ENCODE measurements at regions not wholly inside any gene's neighbourhood (a gene's known extent, or its start where the extent isn't known, plus 50 kb on each side); places are given as distances from the start of the nearest gene placed in this dataset.
"Not testable (repeated sequence)": the region's sequence is repeated elsewhere in the genome, so short reads cannot be mapped to it uniquely, and the experiment has no call there.

DNA sequence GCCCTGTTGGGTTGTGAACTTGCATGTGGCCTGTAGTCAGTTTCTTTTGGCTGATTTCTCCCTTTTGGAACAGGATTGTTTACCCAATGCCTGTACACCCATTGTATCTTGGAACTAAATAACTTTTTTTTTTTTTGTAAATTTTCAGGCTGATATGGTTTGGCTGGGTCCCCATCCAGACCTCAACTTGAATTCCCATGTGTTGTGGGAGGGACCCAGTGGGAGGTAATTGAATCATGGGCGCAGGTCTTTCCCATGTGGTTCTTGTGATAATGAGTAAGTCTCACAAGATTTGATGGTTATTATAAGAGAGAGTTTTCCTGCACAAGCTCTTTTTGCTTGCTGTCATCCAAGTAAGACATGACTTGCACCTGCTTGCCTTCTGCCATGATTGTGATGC lies 253.8 kb upstream of the GBE1 start:
- DNase-seq (ENCODE audit: low read depth), result no peak

DNA sequence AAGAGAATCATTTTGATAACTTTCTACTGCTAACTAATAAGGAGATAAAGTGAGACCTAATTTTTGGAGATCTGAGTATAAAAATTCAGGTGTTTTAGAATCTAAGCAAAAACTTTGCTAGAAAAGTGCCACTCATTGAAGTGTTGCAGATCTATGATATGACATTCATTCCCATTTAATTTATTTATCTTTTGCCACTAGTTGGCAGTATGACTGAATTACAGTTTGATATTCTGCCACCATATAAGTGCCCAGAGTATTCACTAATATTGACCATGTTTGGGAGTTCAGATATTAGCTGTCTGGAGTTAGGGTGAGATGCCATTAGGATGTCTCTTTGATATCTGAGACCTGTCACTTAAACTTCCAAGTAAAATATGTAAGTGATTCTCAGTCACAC lies 251.3 kb upstream of the GBE1 start:
- DNase-seq (ENCODE audit: low read depth), result no peak

DNA sequence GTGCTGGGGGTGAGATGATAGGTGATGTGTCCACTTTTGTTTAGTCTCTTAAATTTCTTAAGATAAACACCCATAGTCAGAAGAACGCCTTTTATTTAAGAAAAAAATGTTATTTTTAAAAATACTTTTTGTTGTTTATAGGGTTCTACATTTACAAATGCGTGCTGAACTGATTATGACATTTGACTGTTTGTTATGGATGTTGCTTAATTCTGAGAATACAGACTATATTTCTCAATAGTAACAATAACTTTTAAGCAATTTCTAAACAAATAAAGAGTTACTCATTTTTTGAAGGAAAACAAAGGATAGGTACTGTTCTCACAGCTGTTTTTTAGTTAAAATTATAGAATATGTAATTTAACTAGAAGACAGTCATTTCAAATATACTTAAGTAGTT lies 249.9 kb upstream of the GBE1 start:
- DNase-seq (ENCODE audit: low read depth), result no peak

GRCh38 chr3:82005266-82005665 lies 243.8 kb upstream of the GBE1 start:
- DNase-seq (ENCODE audit: low read depth), result no peak

- DNase-seq (ENCODE audit: low read depth), result no peak
Measured at GRCh38 chr3:82004266-82004665, 242.8 kb upstream of the GBE1 start.

DNA sequence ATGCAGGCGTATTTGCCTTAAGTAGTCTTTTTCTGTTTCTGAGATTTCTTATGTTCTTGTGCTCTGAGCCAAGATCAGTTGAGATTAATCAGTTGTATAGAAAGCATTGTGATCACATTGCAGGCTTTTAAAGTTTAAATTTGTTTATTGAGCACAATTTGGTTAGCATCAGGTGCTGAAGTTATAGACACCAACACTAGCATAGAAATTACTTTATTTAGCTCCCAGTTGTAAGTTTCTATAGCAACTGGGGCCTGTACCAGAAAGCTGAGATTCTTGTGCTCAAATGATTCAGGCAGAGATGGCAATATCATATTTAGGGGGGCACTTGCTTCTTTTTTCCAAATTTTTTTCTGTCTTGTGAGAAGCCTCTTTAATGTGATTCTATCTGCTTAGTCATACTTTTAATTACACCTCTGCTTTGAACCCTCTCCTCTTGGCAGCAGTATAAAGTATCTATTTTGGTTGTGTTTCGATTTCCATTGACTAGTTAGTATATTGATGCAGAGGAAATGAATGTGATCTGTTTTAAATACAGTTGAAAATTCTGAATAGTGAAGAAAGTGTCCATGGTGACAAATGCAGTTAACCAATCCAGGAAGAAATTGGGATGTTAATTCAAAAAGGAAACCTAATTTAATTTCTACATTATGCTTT lies 241.7 kb upstream of the GBE1 start:
- no peak for DNase-seq (ENCODE audit: low read depth)

- DNase-seq (ENCODE audit: low read depth), result no peak
Measured at GRCh38 chr3:82002491-82002890, 241.0 kb upstream of the GBE1 start.

DNA sequence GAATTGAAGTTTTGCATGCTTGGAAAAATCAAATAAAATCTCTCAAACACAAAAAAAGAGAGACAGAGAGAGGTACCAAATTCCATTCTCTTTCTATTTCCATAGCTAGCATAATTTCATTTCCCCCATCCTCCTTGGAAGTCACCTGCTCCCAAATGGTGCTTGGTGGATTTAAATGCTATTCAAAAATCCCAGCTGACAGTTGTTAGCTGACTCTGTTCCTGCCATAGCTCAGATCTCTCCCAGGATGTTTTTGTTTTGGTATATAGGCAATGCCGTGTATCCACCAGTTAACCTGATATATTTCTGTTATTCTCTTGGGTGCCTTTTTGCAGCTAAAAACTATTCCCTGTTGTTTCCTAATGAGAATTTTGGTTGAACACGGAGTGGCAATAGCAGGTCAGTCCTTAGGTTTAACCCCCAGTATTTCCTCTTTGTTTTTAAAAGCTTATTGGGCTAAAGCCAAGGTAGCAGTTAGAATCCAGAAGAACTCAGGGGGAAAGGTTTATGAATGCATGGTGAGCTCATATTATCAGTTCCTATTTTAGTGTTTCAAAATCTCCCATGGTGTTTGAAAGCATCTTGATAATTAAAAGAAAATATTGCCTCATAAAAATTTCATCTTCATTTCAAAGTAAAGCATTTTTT lies 240.0 kb upstream of the GBE1 start:
- no peak for DNase-seq (ENCODE audit: low read depth)

GRCh38 chr3:82000773-82001172 lies 239.3 kb upstream of the GBE1 start:
- DNase-seq (ENCODE audit: low read depth), result no peak

GRCh38 chr3:82000350-82000749 lies 238.9 kb upstream of the GBE1 start:
- no peak for DNase-seq (ENCODE audit: low read depth)

DNA sequence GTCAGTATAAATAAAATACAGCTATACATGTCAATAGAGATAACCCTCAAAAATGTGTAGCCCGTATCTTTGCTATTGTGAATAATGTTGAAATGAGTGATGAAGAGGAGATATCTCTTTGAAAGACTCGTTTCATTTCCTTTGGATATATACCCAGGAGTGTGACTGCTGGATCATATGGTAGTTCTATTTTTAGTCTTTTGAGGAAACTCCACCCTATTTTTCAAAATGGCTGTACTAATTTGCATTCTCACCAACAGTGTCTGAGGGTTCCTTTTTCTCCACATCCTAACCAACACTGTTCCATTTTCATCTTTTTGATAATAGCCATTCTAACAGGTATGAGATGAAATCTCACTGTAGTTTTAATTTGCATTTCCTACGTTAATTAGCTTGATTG lies 237.5 kb upstream of the GBE1 start:
- DNase-seq (ENCODE audit: low read depth), result no peak

GRCh38 chr3:81998139-81998755 lies 236.8 kb upstream of the GBE1 start:
- DNase-seq (ENCODE audit: low read depth), result no peak

DNA sequence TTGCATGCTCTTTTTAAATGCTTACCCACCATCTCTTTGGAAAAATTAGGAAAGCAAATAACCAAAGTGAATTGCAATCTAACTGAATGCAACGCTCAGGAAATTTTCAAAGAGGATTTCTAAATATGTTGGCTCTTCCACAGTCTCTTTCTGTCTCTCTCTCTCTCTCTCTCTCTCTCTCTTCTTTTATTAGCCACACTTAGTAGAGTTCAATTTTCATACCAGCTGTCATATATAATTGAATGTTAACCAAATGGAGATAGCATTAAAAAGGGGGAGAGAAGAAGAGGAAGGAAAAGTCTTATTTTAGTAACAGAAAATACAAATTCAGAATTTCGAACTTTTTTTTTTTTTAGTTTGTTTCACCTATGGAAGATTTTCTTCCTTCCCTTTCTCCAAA lies 235.9 kb upstream of the GBE1 start:
- DNase-seq (ENCODE audit: low read depth), result no peak

DNA sequence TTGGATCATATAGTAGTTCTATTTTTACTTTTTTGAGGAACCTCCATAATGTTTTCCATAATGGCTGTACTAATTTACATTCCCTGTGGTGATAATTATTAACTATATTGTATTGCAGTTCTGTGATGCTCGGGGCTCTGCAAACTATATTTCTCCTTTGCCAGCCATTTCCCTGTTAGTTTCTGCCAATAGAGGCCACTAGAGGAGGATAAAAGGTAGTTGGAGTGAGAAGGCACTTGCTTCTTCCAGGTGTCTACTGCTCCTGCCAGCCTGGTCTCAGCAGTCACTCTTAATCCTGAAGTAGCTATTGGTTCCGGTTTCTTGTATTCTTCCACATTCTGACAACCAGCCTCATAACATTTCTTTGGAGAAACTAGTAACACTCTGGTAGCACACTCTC lies 233.9 kb upstream of the GBE1 start:
- no peak for DNase-seq (ENCODE audit: low read depth)

DNA sequence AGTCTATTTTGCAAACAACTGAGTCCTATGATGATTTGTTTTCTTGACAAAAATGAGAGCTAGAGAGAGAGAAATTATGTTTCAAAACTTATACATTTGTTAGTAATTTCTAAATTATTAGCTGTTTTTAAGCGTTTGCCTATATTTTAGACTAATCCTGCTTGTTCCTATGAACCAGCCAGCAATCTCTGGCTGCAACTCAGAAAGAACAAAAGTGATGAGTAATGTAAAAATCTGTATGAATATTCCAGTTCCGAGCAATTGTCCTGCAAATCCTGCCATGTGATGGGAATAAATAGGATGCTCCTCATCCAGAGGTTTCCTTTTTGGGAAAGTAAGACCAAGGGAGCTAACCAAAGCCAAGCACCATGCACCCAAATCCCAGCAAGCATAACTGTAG lies 228.3 kb upstream of the GBE1 start:
- no peak for DNase-seq (ENCODE audit: low read depth)

DNA sequence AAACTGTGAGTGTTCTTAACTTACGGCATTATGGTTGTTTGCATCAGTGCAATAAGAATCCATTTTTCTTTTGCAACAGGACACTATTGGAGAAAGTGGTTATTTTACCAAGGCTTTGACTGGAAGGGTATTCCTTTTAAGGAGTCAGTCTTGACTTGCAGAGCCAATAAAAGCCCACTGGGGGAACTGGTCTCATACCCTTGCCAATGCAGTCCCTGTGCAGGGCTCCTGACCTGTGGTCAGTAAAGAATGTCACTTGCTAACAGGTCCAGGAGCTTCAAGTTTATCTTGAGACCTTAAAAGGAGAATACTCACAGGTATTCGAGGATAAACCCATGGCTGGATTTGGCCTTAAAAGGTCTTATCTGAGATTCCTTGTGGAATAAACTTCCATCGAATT lies 227.8 kb upstream of the GBE1 start:
- DNase-seq (ENCODE audit: low read depth), result no peak

DNA sequence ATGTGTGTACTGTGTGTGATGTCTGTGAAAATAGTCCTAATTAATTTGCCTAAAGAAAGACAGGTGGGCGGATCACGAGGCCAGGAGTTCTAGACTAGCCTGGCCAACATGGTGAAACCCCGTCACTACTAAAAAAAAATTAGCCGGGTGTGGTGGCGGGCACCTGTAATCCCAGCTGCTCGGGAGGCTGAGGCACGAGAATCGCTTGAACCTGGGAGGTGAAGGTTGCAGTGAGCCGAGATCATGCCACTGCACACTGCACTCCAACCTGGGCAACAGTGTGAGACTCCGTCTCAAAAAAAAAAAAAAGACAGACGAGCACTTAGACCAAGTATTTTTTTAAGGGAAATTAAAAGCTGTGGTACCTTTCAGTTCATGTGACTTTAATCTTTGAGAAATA lies 226.0 kb upstream of the GBE1 start:
- not testable (repeated sequence) for DNase-seq (ENCODE audit: low read depth)

GRCh38 chr3:81985996-81986723 lies 224.7 kb upstream of the GBE1 start:
- no peak for DNase-seq (ENCODE audit: low read depth)

- no peak for DNase-seq (ENCODE audit: low read depth)
Measured at GRCh38 chr3:81983382-81983781, 221.9 kb upstream of the GBE1 start.

- DNase-seq (ENCODE audit: low read depth), result no peak
Measured at GRCh38 chr3:81980596-81981494, 219.4 kb upstream of the GBE1 start.

GRCh38 chr3:81974751-81975150 lies 213.3 kb upstream of the GBE1 start:
- no peak for DNase-seq (ENCODE audit: low read depth)

- no peak for DNase-seq (ENCODE audit: low read depth)
Measured at GRCh38 chr3:81968658-81969057, 207.2 kb upstream of the GBE1 start.
